Hematopoietic multipotent progenitor cell treated with erythropoietin and hydrocortisone succinate and interleukin-3 and kit ligand, for 15 days (in vitro differentiated cells): ENCODE measurements at regions not wholly inside any gene's neighbourhood (a gene's known extent, or its start where the extent isn't known, plus 50 kb on each side); places are given as distances from the start of the nearest gene placed in this dataset.

ENCODE experiments used
- DNase-seq: peaks from one replicate; pipeline ENCODE4 v3.0.0-alpha.2; 2015; ENCODE audit warnings: low spot score

DNA sequence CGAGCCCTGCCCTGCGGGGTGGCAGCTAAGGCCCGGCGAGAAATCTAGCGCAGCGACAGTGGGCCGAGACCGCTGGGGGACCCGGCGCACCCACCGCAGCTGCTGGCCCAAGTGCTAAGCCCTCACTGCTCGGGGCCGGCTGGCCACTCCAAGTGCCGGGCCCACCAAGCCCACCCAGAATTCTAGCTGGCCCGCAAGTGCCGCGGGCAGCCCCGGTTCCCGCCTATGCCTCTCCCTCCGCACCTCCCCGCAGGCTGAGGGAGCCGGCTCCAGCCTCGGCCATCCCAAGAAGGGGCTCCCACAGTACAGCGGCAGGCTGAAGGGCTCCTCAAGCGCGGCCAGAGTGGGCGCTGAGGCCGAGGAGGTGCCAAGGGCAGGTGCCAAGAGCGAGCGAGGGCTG, 55.2 kb upstream of the RND3 start:
- DNase-seq: no peak

DNA sequence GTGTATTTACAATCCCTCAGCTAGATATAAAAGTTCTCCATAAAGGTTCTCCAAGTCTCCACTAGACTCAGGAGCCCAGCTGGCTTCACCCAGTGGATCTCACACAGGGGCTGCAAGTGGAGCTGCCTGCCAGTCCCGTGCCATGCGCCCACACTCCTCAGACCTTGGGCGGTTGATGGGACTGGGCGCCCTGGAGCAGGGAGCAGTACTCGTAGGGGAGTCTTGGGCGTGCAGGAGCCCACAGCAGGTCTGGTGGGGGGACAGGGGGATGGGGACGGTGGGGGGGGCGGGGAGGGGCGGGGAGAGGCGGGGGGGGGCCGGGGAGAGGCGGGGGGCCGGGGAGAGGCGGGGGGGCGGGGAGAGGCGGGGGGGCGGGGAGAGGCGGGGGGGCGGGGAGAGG, 54.7 kb upstream of the RND3 start:
- DNase-seq: no peak

DNA sequence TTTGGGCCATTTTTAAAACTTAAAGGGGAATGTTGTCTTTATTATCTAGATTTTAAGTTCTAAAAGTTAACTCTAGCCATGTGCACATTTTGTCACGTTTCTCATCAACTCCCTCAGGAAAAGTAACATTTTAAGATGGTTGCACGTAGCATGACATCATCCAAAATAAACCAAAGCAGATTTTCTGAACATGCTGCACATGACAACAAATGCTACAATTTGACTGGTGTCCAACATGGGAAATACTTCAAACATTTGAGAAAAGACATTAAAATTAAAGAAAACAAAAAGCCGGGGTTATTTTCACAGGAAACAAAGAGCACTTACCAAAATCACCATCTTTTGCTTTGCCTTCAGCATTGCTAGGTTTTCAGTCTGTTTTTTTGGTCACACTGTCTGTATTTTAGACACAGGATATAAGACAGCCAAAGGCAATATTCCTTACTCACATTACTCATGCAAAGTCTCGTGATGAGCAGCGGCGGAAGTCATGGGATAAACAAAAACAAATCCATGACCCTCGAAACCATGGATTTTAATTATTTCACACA, 51.3 kb upstream of the RND3 start:
- DNase-seq: no peak
